CD4-positive, alpha-beta T cell treated with Interferon alpha-2 for 1 hour (primary cell): ENCODE measurements at regions not wholly inside any gene's neighbourhood (a gene's known extent, or its start where the extent isn't known, plus 50 kb on each side); places are given as distances from the start of the nearest gene placed in this dataset.

Experiments
- DNase-seq, 2 donors: peaks; one replicate each; pipeline ENCODE4 v3.0.0-alpha.2; 2020 to 2022

DNA sequence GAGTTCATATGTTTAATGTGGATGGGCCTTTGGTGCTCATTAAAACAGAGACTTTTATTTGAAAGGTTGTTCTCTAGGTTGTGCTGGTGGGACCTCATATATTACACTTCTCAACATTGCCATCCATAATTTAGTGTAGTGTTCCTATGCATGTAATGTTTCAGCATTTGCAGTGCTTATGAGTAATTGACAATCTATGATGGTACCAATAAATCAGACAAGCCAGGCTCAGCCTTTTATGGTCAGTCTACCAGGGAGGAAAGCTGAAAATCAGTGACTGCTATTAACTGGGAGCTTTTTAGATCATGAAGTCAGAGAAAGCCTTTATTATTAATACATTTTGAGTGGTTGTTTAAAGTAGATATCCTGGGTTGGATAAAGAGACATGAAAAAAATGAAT lies 120.1 kb upstream of the SLC28A3 start:
- DNase-seq = no peak

DNA sequence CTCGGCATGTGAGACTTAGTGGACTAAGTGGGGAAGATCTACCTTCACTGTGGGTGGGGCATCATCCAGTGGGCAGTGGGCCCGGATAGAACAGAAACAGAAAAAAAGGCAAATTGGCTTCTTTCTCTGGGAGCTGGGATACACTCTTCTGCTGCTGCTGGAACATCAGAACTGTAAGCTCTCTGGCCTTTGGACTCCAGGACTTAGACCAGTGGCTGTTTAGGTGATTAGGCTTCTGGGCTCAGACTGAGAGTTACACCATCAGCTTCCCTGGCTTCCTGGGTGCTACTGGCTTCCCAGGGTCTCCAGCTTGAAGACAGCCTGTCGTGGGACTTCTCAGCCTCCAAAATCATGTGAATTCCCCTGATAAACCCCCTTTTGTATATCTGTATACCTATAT lies 122.7 kb upstream of the SLC28A3 start:
- no peak for DNase-seq

DNA sequence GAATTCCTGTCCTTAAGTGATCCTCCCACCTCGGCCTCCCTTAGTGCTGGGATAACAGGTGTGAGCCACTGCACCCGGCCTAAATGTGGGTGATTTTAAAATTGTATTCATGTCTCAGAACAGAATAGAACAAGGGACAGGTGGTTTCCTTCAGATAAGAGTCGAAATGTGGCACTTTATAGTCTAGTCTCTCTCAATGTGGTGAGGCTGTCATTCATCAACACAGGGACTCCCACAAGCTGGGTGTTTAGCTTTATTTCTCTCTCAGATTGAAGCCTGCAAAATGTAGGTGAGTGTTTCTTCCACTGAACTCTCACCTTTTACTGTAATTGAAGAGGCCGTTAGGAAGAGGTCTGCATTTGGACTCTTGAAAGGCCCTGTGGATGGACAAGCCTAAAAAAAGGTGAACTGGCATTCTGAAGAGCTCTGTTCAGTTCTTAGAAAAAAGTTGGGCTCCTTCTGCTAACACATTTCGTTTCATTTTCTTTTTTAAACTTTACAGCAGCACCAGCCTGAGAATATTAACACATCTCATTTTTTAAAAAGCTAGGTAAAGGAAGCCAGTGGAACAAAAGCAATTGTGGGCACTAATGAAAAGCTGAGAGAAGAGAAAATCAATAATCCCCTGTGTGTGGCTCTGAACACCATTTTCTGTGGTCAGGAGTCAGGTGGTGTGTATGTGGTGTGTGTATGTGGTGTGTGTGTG lies 126.2 kb upstream of the SLC28A3 start:
- DNase-seq = no peak

DNA sequence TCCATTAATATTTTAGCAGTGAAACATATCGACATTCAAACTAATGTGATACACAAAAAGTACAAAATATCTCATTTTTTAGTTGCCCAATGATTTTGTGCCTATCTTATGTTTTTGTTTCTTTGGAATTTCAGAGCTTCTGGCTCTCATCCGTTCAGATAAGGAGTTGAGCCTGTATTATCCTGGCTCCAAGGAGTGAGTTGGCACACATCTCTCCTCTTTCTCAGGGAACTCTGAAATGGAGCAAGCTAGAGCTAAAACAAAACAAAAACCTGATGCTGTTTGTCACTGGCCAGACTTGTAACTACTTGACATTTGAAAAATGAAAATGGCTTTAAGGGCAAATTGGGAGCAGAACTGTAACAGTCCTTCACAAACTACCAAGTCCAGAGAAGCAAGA lies 131.3 kb upstream of the SLC28A3 start:
- no peak for DNase-seq

DNA sequence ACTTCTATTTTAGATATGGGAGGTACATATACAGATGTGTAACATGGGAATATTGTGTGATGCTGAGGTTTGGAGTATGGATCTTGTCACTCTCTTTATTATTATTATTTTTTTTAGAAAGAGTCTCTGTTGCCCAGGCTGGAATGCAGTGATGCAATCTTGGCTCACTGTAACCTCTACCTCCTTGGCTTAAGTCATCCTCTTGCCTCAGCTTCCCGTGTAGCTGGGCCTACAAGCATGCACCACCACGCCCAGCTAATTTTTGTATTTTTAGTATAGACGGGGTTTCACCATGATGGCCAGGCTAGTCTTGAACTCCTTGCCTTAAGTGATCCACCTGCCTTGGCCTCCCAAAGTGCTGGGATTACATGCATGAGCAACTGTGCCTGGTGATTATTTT lies 138.4 kb upstream of the SLC28A3 start:
- DNase-seq = no peak

DNA sequence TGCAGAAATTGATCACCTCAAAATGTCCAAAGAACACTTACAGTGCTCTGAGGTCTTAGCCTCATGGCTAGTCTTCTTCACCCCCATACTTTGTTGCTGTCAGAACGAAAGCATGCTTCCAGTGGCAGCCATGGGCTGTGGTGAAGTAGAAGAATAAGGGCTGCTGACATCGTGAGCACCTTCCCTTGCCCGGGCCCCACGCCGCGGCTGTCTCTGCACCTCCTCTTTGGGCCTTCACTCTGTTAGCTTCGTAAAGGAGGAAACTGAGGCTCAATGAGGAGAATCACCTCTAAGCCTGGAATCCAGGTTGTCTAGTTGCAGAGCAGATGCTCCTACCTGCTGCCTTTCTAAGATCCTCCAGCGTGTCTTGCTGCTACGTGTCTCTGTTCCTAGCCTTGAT lies 139.5 kb upstream of the SLC28A3 start:
- DNase-seq = no peak

DNA sequence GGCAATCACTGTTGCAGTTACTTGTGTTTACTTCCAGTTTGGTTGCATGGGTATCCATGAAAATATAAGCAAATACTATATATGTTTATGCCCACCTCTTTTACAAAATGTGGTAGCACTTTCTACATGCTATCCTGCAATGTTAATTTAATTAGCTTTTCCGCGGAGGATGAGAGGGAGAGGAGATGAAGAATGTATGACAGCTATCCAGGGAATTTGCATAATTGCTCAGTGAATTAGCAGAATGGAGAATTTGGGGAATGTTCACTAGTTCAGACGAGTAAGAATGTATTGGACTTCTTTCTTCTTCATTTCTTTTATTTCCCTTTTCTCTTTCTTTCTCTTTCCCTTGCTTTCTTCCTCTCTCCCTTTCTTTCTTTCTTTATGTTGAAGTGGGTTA lies 140.7 kb upstream of the SLC28A3 start:
- no peak for DNase-seq

DNA sequence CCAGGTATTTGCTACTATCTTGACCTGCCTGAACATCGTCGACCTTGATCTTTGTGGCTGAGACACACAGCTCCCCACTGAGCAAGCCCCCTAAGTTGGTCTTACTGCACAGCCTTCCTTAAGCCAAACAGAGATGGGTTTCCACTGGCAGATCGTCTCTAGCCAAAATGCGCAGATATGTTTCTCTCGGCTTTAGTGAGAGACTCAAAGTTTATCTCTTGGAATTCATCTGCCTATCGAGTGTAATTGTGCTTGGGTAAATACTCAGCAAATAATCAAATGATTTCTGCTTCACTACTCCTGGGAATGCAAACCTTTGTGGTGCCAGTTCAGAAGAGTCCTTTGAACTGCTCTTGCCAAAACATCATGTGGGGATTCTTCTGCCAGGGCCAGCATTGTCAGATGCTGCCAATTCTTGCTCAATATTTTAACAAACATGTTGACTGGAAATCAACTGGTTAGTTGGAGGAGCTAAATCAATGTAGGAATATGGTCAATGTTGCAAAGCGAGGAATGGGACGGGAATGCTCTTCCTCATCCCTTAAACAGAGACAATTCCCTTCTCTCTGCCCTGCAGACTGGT lies 141.2 kb upstream of the SLC28A3 start:
- DNase-seq = no peak

DNA sequence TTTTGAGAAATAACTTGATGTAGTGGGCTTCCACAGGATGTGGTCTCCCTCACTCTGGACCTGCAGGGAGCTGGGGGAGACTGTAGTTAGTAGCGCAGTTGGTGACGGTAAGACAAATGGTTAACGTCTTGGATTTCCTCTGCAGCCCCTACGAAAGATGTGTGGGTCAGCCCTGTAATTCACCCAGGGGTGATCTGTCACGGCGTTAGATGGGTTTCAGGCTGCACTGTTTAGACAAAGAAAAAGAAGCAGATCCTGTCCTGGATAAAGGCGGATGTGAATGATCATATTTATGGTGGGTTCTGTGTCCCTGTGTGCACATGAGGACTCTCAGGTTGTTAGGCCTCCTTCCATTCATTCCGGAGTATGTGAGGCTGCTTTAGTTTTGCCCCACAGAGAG lies 142.0 kb upstream of the SLC28A3 start:
- no peak for DNase-seq

DNA sequence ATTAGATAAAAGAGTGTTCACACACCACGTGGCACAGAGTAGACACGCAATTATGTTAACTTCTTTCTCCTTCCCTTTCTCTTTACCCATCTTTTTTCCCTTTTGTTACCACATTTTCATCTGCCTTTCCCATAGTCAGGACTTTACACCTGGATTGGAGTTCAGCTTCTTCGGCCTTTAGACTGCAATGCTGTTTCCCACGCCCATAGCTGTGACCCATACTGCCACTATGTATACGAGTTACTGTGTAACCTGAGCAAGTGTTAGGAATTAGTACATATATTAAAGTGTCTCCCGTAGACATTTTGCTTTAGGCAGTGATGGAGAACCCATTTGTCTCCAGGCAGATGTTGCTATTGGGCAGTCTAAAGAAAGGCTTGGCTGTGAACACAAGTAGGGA lies 143.6 kb upstream of the SLC28A3 start:
- DNase-seq = no peak

DNA sequence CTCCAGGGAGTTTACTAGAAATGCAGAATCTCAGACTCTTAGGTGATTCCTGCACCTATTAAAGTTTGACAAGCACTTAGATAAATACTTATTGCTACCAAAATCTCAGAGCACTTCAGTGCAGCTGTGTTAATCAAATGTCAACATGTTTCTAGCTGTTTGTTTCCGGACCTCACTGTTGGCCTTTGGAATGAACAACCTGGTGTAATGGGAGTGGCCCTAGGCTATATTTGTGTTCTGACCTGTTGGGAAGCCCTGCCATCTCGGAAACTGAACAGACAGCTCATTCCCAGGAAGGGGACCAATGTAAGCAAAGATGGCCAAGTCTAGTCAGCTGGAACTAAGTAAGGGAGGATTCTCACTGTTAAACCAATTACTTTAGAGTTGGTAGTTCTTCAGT lies 145.0 kb upstream of the SLC28A3 start:
- DNase-seq = no peak

DNA sequence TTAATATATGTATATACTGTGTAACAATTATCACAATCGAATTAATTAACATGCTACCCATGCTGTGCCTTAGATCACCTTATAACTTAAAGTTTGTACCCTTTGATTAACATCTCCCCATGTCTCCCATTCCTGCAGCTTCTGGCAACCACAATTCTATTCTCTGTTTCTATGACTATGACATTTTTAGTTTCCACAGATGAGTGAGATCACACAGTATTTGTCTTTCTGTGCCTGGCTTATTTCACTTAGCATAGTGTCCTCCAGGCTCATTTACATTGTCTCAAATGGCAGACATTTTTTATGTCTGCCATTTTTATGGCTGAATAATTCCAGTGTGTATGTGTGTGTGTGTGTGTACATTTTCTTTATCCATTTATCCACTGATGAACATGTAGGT lies 146.1 kb upstream of the SLC28A3 start:
- no peak for DNase-seq

DNA sequence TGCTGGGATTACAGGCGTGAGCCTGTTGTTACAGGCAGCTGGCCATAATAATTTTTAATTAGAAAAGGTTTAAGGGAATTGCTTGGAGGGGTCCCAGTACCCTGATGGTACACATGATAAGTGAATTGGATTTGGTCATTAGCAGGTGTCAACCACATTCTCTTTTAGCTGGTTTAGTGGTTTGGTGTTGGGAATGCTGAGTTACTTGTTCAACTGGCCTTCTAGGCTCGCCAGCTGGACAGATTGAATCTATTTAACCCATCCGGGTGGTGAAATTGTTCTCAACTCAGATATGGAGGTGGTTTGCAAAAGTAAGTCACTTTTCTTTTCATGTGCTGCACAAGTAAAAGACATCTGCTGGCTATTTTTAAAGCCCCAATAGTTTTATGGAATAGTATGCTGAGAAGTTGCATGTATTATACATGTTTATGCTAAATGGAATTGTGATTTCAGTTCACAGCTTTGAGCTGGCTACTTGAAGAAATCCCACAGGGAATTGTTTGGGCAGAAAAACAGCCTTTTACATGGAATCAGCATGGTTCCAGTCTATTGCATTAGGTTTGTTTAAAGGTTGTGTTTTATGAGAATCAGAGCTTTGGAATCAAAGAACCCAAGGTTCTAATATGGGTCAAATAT lies 149.8 kb upstream of the SLC28A3 start:
- no peak for DNase-seq

DNA sequence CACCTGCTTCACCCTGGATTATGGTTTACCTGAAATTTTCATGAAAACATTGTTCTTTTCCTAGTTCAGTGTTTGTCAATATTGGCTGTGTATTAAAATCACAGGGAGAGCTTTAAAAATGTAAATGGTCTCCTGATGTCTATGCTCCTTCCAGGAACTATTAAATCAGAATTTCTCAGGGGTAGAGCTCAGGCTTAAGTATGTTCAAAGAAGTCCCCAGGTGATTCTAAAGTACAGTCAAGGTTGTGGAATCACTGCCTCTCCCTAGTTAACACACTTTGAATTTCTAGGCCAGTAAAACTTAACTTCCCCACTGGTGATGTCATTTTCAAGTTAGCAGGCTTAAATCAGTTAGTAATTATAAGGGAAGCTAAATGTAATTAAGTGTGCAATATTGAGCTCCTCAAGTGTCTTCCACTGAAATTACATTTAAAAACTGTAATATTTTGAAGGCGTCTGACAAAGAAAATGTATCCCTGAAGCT lies 150.3 kb upstream of the SLC28A3 start:
- DNase-seq = no peak

DNA sequence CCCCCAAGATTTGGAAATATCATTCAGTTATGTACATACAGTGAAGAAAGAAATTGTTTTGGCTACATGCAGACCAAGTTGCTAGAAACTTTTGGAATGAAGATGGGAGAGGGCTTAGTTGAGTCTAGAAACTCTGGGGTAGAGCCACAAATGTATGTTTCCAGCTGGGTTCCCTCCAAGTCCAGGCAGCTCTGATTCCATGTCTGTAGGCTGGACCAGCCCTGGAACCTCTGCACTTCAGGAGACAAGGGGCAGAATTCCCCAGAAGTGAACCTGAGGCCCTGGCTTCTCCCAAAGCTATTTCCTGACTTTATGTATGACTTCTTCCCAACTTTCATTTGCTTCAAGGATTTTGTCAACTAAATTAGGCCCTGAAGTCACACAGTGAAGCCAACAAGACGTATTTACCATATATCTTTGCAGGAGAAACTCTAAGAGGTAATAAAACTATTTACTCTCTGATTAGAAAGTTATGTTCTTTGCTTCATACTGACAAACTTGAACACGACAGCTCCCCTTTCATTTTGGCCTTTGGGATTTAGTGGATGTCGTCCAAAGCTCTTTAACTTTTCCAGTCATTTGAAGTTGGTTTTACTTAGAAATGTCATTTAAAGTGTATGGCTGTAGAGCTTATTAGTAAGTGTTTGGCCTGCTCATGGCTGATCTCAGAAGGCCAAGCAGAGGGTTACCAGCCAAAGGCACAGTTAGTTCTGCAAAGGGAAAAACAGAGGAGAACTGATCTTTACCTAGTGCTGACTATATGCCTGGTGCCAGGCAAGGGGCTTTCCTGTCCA lies 152.0 kb upstream of the SLC28A3 start:
- no peak for DNase-seq

DNA sequence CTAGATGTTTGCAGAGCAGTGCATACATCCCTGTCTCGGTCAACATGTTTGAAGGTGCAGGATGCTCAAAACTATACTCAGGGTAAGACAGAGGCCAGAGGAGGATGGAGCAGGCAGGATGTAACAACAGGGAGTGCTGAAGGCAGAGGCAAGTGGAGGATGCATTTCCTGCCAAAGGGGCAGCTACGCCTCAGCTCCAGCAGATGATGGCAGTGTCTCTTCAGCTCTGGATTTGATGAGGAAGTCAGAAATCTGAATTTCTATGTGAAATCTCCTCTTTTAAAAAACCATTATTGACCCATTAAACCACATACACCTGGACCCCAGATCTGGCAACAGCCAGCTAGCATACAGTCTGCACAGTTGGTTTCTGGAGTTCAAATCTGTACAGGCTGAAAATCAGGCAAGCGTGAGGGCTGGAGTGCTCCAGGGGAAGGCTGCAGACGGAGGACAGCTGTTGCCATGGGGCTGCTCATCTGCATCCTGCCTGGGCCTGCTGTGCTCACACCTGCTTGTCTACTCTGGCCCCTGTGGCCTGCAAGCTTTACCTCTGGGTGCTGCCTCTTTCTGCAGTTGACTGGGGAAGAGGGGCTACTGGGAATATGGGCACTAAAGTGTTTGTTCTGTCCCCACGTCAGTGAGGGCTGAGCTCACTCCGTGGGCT lies 152.9 kb upstream of the SLC28A3 start:
- DNase-seq = no peak

DNA sequence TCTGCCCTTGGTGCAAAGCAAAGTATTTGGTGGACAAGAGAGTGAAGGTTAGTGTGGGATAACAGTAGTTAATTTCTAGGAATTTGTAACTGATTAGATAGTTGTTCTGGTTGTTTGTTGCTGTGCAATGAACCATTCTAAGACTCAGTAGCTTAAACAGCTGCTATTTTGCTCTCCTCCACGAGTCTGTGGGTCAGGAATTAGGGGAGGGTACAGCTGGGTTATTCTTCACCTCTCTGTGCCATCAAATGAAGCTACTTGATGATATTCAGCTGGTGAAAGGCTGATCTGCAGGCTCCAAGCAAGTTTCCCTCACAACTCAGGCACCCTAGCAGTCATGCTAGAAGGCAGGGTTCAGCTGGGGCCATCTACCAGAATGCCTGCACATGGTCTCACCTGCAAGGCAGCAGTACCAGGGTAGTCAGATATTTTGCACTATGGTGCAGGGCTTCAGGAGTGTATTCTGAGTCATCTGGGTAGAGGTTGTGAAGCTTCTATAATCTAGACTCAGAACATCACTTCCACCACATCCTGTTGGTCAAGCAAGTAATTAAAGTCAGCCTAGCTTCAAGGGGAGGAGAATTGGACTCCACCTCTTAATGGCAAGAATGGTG lies 159.5 kb upstream of the SLC28A3 start:
- DNase-seq = no peak

DNA sequence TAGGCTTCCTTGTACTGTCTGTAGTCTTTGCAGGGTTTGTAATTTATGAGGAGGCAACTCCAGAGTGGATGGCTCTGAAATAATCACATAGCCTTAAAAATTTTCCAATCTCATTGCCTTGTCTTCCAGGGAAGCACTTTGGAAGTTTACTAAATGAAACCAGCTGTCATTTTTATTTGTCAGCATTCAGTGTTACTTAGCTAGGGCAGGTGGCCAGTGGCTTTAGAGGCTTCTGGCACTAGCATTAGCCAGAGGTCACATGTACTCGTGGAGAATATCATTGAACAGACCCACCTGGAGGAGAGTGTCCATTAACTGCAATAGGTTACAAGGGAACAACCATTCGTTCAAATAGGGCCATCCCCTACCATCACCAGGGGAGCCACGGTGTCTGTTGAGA lies 160.3 kb upstream of the SLC28A3 start:
- no peak for DNase-seq

DNA sequence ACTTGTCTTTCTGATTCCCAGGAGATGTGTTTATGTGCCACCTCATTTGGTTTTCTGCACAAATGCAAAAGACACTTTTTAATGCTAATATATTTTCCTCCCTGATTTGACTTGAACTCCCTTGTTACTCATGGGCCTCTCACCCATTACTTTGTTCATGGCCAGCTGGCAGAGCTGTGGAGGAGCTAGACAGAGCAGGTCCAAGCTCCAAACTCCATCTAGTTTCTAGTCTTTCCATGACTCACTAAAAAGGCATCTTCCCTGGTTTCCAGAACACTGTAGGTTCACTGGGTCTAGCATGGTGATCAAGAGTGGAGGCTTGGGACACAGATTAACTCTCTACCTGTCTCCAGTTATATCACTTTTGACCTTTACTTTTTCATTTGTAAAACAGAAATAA lies 161.0 kb upstream of the SLC28A3 start:
- no peak for DNase-seq

DNA sequence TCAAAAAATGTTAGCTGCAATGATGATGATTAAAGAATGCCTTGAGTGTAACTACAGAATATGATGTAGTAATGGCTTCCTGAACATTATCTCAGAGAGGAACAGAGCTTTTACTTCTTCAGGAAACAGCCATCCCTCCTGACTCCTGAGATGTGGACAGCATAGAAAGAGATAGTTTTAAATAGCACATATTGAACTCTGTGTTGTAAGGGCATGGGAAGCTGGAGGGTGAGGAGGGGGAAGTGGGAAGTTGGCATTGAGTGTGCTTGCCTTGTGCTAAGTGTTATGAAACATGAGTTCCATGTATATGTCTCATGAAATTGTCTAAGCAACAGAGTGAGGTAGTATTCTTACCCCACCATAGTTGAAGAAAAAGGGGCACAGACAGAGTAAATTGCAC lies 161.5 kb upstream of the SLC28A3 start:
- DNase-seq = no peak

DNA sequence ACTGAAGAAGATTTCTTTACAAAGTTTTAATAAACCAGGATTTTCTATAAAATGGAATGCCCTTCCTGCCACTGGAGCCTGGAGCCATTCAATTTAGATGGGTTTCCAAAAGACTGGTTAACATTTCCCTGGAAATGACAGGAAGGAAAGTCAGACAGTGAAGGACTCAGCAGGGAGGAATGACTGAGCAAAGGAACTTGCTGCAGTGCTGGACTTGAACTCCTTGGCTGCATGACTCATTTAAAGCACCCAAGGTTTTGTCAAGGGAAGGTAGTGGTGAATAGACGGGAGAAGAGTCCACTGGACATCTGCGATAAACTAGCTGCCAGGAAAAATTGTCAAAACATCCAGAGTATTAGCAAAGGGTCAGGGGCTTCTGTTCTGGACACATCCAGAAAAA lies 163.8 kb upstream of the SLC28A3 start:
- DNase-seq = no peak

DNA sequence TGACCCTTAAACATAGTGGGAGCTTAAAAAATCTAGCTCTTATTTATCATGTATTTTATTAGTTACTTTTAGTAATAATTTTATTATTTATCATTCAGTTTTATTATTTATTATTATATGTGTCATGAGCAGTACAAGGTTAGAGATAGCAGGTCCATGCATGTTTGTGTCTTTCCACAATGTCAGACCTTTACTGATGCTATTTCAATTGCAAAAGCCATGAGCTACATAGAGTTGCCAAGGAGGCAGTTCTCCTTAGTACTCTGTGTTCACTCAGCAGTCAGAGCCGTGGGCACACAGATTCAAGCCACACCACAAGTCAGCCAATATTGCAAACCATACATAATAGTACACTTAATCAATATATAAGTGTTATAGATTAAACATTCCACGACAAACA lies 157.9 kb upstream of the NTRK2 start:
- no peak for DNase-seq

DNA sequence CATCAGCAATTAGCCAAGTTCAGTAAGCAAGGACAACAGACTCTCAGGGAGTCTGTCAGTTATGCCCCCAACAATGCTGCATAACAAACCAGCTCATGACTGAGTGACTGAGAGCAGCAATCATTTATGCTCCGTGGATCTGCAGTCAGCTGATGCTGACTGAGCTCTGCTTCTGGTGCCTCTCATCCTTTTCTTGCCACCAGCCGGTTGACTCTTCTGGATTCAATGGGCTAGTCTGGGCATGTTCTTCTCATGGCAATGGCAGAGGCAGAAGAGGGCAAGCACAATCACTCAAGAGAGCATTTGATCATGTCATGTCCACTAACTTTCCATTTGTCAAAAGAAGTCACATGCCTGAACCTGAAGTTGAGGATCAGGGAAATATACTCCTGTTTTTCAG lies 157.0 kb upstream of the NTRK2 start:
- DNase-seq = no peak
